Fibroblast of lung (primary cell): ENCODE measurements at regions not wholly inside any gene's neighbourhood (a gene's known extent, or its start where the extent isn't known, plus 50 kb on each side); places are given as distances from the start of the nearest gene placed in this dataset.

Experiments
- DNase-seq, 2 donors: peaks; one replicate each; pipeline versions ENCODE4 v3.0.0 to v3.0.0-alpha.2; 2010; ENCODE audit warnings: low read depth in 2 of 2
- H2AFZ ChIP-seq: 2 replicates; pipeline ENCODE4 v1.5.1; 2012; ENCODE audit warnings: low read length, control low read depth, inconsistent platforms
- H3K27ac ChIP-seq: 2 replicates; pipeline ENCODE4 v1.5.1; 2011; ENCODE audit warnings: low read length, control low read depth; ENCODE audit not compliant: insufficient read depth
- H3K27me3 ChIP-seq: 2 replicates; pipeline ENCODE4 v1.5.1; 2011; ENCODE audit warnings: mild to moderate bottlenecking, low read length; ENCODE audit not compliant: control insufficient read depth, insufficient read depth
- H3K36me3 ChIP-seq: 2 replicates; pipeline ENCODE4 v1.5.1; 2011; ENCODE audit warnings: low read length; ENCODE audit not compliant: control insufficient read depth, insufficient read depth
- H3K4me1 ChIP-seq: 2 replicates; pipeline ENCODE4 v1.5.1; 2011; ENCODE audit warnings: low read length; ENCODE audit not compliant: control insufficient read depth, insufficient read depth; ENCODE audit errors: extremely low read depth
- H3K4me2 ChIP-seq: 2 replicates; pipeline ENCODE4 v1.5.1; 2011; ENCODE audit warnings: low read length, control low read depth; ENCODE audit not compliant: insufficient read depth; ENCODE audit errors: extremely low read depth
- H3K4me3 ChIP-seq, 4 experiments: fragments of 200-600 bp in 1 of 4; sonication (generic) in 1 of 4; replicated peaks in 1 of 4; 2 replicates each; pipeline ENCODE4 v1.5.1; 2011 to 2016; ENCODE audit warnings: low read length in 4 of 4, low read depth in 3 of 4, mild to moderate bottlenecking in 3 of 4, control low read depth in 2 of 4, inconsistent platforms in 1 of 4, mixed read lengths in 1 of 4; ENCODE audit not compliant: insufficient read depth in 1 of 4; ENCODE audit errors: control extremely low read depth in 1 of 4
- H3K79me2 ChIP-seq: 2 replicates; pipeline ENCODE4 v1.5.1; 2012; ENCODE audit warnings: mild to moderate bottlenecking, low read length, inconsistent platforms; ENCODE audit not compliant: control insufficient read depth, insufficient read depth
- H3K9ac ChIP-seq: 2 replicates; pipeline ENCODE4 v1.5.1; 2011; ENCODE audit warnings: mild to moderate bottlenecking, low read length, control low read depth; ENCODE audit not compliant: insufficient read depth
- H3K9me3 ChIP-seq: 2 replicates; pipeline ENCODE4 v1.5.1; 2012; ENCODE audit warnings: low read depth, low read length; ENCODE audit not compliant: control insufficient read depth, insufficient read depth
- H4K20me1 ChIP-seq: 2 replicates; pipeline ENCODE4 v1.5.1; 2011; ENCODE audit warnings: low read length; ENCODE audit not compliant: control insufficient read depth, insufficient read depth; ENCODE audit errors: extremely low read depth
- EZH2 ChIP-seq: IDR thresholded peaks from 2 replicates; pipeline ENCODE4 v1.5.1; 2012; ENCODE audit warnings: low read length, control low read depth, mild to moderate bottlenecking; ENCODE audit errors: missing control alignments
- TF ChIP-seq, protein P1 (sequence below), 2 donors: IDR thresholded peaks in 1 of 2; conservative IDR thresholded peaks in 1 of 2; 1 replicate in 1 of 2; 2 replicates in 1 of 2; pipeline ENCODE4 v1.5.1; 2011 to 2012; ENCODE audit warnings: low read length in 2 of 2, control low read depth in 1 of 2, inconsistent platforms in 1 of 2, low read depth in 1 of 2, mild to moderate bottlenecking in 1 of 2

GRCh38 chr10:44161184-44161583, 223.7 kb downstream of the CXCL12 start:
- no peak overlapping the region for H3K9ac ChIP-seq
- H2AFZ ChIP-seq = no peak overlapping the region
- no peak overlapping the region for H3K4me2 ChIP-seq
- H3K27me3 ChIP-seq = no peaks in the 10 kb centered on the region
- H3K79me2 ChIP-seq = no peaks in the 10 kb centered on the region
- no peaks in the 10 kb centered on the region for H4K20me1 ChIP-seq
- H3K9me3 ChIP-seq = no peaks in the 10 kb centered on the region
- H3K27ac ChIP-seq = no peak overlapping the region
- TF ChIP-seq, protein P1, sequence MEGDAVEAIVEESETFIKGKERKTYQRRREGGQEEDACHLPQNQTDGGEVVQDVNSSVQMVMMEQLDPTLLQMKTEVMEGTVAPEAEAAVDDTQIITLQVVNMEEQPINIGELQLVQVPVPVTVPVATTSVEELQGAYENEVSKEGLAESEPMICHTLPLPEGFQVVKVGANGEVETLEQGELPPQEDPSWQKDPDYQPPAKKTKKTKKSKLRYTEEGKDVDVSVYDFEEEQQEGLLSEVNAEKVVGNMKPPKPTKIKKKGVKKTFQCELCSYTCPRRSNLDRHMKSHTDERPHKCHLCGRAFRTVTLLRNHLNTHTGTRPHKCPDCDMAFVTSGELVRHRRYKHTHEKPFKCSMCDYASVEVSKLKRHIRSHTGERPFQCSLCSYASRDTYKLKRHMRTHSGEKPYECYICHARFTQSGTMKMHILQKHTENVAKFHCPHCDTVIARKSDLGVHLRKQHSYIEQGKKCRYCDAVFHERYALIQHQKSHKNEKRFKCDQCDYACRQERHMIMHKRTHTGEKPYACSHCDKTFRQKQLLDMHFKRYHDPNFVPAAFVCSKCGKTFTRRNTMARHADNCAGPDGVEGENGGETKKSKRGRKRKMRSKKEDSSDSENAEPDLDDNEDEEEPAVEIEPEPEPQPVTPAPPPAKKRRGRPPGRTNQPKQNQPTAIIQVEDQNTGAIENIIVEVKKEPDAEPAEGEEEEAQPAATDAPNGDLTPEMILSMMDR (conservative IDR thresholded peaks at IDR 0.05 in 1 of 2, IDR thresholded peaks at IDR 0.05 in 1 of 2; ENCODE audit: low read depth in 1 of 2, low read length in 2 of 2) = no peak
- no peak for TF ChIP-seq EZH2
- H3K4me1 ChIP-seq = no peaks in the 10 kb centered on the region
- no peak for DNase-seq
- H3K36me3 ChIP-seq = no peaks in the 10 kb centered on the region
- H3K4me3 ChIP-seq = no peak overlapping the region

- Histone ChIP-seq H3K4me3 (no peak overlapping the region), H4K20me1 (no peaks in the 10 kb centered on the region), H3K9me3 (no peaks in the 10 kb centered on the region), H3K79me2 (no peaks in the 10 kb centered on the region), H3K4me2 (no peak overlapping the region), H2AFZ (no peak overlapping the region), H3K4me1 (no peaks in the 10 kb centered on the region), H3K9ac (no peak overlapping the region), H3K36me3 (no peaks in the 10 kb centered on the region), H3K27ac (no peak overlapping the region), H3K27me3 (no peaks in the 10 kb centered on the region)
- TF ChIP-seq, protein P1 (conservative IDR thresholded peaks at IDR 0.05 in 1 of 2, IDR thresholded peaks at IDR 0.05 in 1 of 2; ENCODE audit: low read depth in 1 of 2, low read length in 2 of 2) = no peak
- no peak for TF ChIP-seq EZH2
- no peak for DNase-seq
Observed at GRCh38 chr10:44157574-44157973, 227.3 kb downstream of the CXCL12 start.

DNA sequence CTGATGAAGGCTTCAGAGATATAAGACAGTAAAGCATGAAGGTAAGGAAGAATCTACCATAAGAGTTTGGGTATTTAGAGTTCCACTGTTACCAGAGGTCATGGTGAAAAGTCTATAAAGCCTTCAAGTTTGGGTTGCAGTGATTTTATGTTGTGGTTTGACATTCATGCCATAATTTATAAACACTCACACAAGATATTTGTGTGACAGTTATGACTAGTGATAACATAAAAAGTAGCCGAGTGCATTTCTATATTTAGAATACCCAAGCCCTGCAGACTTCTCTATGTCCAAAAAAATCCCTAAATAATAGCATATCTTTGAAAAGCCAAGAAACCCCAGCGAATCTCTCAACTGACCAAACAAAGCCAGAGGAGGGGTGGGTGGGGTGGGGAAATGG, 229.9 kb downstream of the CXCL12 start:
- TF ChIP-seq, protein P1 (conservative IDR thresholded peaks at IDR 0.05 in 1 of 2, IDR thresholded peaks at IDR 0.05 in 1 of 2; ENCODE audit: low read depth in 1 of 2, low read length in 2 of 2) = no peak
- TF ChIP-seq EZH2 = no peak
- DNase-seq = no peak

More for the DNA sequence above, 229.9 kb downstream of the CXCL12 start:
- Histone ChIP-seq H3K27me3 (no peaks in the 10 kb centered on the region), H3K9me3 (no peaks in the 10 kb centered on the region), H3K9ac (no peak overlapping the region), H3K27ac (no peak overlapping the region), H4K20me1 (no peaks in the 10 kb centered on the region), H3K4me3 (no peak overlapping the region), H3K4me1 (no peaks in the 10 kb centered on the region), H3K79me2 (no peaks in the 10 kb centered on the region), H3K4me2 (no peak overlapping the region), H2AFZ (no peak overlapping the region), H3K36me3 (no peaks in the 10 kb centered on the region)
